ENCODE measurements at regions not wholly inside any gene's neighbourhood (a gene's known extent, or its start where the extent isn't known, plus 50 kb on each side); places are given as distances from the start of the nearest gene placed in this dataset.

DNA sequence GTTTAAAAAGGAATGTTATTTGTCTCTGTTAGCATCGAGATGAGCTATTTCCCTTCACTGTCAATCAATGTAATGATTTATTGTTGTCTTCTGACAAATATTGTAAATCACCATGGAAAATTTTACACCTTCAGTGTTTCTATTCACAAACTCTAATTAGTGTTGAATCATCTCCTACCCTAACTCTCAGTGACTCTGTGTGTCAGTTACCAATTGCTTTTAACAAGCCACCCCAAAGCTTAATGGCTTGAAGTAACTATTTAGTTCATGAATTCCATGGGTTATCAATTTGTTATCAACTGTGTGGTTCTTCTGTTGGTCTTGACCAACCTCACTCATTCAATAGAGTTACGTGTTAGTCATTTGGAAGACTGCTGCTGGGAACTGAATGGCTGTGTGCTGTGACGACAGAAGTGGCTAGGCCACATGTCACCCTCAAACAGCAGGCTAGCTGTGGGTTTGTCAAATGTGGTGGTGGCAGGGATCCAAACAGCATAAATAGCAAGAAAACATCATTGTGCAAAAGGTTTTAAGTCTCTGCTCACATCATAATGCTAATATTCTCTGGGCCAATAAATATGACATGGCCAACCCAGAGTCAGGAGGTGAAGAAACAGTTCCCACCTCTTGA lies 910.8 kb upstream of the CDH2 start:
- no peak overlapping the region for H3K4me3 Mint-ChIP-seq
- Histone ChIP-seq H3K4me3 (ENCODE audit: low read length) (no peak overlapping the region), H3K27me3 (ENCODE audit: insufficient read depth, low read length, poor library complexity, severe bottlenecking) (no peaks in the 10 kb centered on the region), H3K36me3 (ENCODE audit: insufficient read depth, low read length) (no peaks in the 10 kb centered on the region), H3K4me1 (ENCODE audit: insufficient read depth, low read length) (no peaks in the 10 kb centered on the region), H3K27ac (ENCODE audit: low read depth, low read length) (no peak overlapping the region), H3K9me3 (ENCODE audit: low read length) (no peaks in the 10 kb centered on the region)
- peak overlapping the region in 1 of 8 donors; percentile 7 for H3K27ac Mint-ChIP-seq
- H3K36me3 Mint-ChIP-seq, result no peaks in the 10 kb centered on the region
- DNase-seq, result no peak
- ChIA-PET POLR2A (no interaction called here), CTCF (no interaction called here)
- peaks cover 4 to 41% (median 12%) of the 10 kb centered on the region in 5 donors for H3K9me3 Mint-ChIP-seq
- H3K4me1 Mint-ChIP-seq, result no peaks in the 10 kb centered on the region
- no peaks in the 10 kb centered on the region for H3K27me3 Mint-ChIP-seq

GRCh38 chr18:29084120-29084519 lies 907.2 kb upstream of the CDH2 start:
- H3K9me3 Mint-ChIP-seq, result peaks cover 0 to 47% (median 15%) of the 10 kb centered on the region in 5 donors
- no peak overlapping the region for H3K27ac Mint-ChIP-seq
- ChIA-PET POLR2A (no interaction called here), CTCF (no interaction called here)
- Histone ChIP-seq H3K4me3 (ENCODE audit: low read length) (no peak overlapping the region), H3K36me3 (ENCODE audit: insufficient read depth, low read length) (no peaks in the 10 kb centered on the region), H3K9me3 (ENCODE audit: low read length) (no peaks in the 10 kb centered on the region), H3K27me3 (ENCODE audit: insufficient read depth, low read length, poor library complexity, severe bottlenecking) (no peaks in the 10 kb centered on the region), H3K4me1 (ENCODE audit: insufficient read depth, low read length) (no peaks in the 10 kb centered on the region), H3K27ac (ENCODE audit: low read depth, low read length) (no peak overlapping the region)
- H3K4me1 Mint-ChIP-seq, result no peaks in the 10 kb centered on the region
- H3K27me3 Mint-ChIP-seq, result no peaks in the 10 kb centered on the region
- no peak overlapping the region for H3K4me3 Mint-ChIP-seq
- H3K36me3 Mint-ChIP-seq, result no peaks in the 10 kb centered on the region
- DNase-seq, result no peak

DNA sequence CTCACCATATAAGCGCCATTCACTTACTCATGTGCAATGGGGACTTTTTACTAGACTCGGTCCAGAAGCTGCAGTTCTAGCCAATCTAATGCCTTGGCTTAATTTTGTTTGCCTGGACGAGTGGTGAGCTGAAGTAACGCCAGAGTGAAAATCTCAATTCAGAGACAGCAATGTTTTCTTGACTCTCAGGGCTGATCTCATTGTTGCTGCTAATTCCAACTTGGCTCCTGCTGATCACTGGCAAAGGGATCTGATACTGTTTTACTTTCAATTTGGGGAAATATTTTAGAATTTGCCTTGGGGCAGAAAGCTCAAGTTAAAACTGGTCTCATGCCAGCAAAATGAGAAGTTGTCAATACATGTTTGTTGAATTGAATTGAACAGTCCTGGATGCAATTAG lies 906.6 kb upstream of the CDH2 start:
- H3K4me1 Mint-ChIP-seq, result no peaks in the 10 kb centered on the region
- H3K9me3 ChIP-seq (ENCODE audit: low read length), result no peaks in the 10 kb centered on the region
- ChIA-PET POLR2A (no interaction called here), CTCF (no interaction called here)
- no peak overlapping the region for H3K4me3 ChIP-seq (ENCODE audit: low read length)
- no peak overlapping the region for H3K4me3 Mint-ChIP-seq
- no peaks in the 10 kb centered on the region for H3K27me3 ChIP-seq (ENCODE audit: insufficient read depth, low read length, poor library complexity, severe bottlenecking)
- H3K27me3 Mint-ChIP-seq, result no peaks in the 10 kb centered on the region
- no peaks in the 10 kb centered on the region for H3K36me3 ChIP-seq (ENCODE audit: insufficient read depth, low read length)
- H3K9me3 Mint-ChIP-seq, result peaks cover 0 to 42% (median 15%) of the 10 kb centered on the region in 5 donors
- H3K27ac Mint-ChIP-seq, result no peak overlapping the region
- no peaks in the 10 kb centered on the region for H3K4me1 ChIP-seq (ENCODE audit: insufficient read depth, low read length)
- no peak overlapping the region for H3K27ac ChIP-seq (ENCODE audit: low read depth, low read length)
- no peaks in the 10 kb centered on the region for H3K36me3 Mint-ChIP-seq
- DNase-seq, result no peak

GRCh38 chr18:29080946-29081345 lies 904.0 kb upstream of the CDH2 start:
- Histone ChIP-seq H3K4me3 (ENCODE audit: low read length) (no peak overlapping the region), H3K9me3 (ENCODE audit: low read length) (no peaks in the 10 kb centered on the region), H3K27ac (ENCODE audit: low read depth, low read length) (no peak overlapping the region), H3K27me3 (ENCODE audit: insufficient read depth, low read length, poor library complexity, severe bottlenecking) (no peaks in the 10 kb centered on the region), H3K4me1 (ENCODE audit: insufficient read depth, low read length) (no peaks in the 10 kb centered on the region), H3K36me3 (ENCODE audit: insufficient read depth, low read length) (no peaks in the 10 kb centered on the region)
- ChIA-PET CTCF (no interaction called here), POLR2A (no interaction called here)
- no peak for DNase-seq
- H3K36me3 Mint-ChIP-seq, result no peaks in the 10 kb centered on the region
- no peaks in the 10 kb centered on the region for H3K27me3 Mint-ChIP-seq
- H3K27ac Mint-ChIP-seq, result no peak overlapping the region
- H3K9me3 Mint-ChIP-seq, result peaks cover 2 to 33% (median 15%) of the 10 kb centered on the region in 5 donors
- no peak overlapping the region for H3K4me3 Mint-ChIP-seq
- no peaks in the 10 kb centered on the region for H3K4me1 Mint-ChIP-seq

GRCh38 chr18:29078273-29078672 lies 901.3 kb upstream of the CDH2 start:
- Histone ChIP-seq H3K27ac (ENCODE audit: low read depth, low read length) (no peak overlapping the region), H3K36me3 (ENCODE audit: insufficient read depth, low read length) (no peaks in the 10 kb centered on the region), H3K4me3 (ENCODE audit: low read length) (no peak overlapping the region), H3K4me1 (ENCODE audit: insufficient read depth, low read length) (no peaks in the 10 kb centered on the region), H3K27me3 (ENCODE audit: insufficient read depth, low read length, poor library complexity, severe bottlenecking) (no peaks in the 10 kb centered on the region), H3K9me3 (ENCODE audit: low read length) (no peaks in the 10 kb centered on the region)
- no peaks in the 10 kb centered on the region for H3K27me3 Mint-ChIP-seq
- H3K4me3 Mint-ChIP-seq, result no peak overlapping the region
- POLR2A ChIA-PET, result no interaction called here
- H3K27ac Mint-ChIP-seq, result no peak overlapping the region
- no peaks in the 10 kb centered on the region for H3K36me3 Mint-ChIP-seq
- no peaks in the 10 kb centered on the region for H3K4me1 Mint-ChIP-seq
- CTCF ChIA-PET, result no interaction called here
- DNase-seq, result no peak
- peaks cover 2 to 37% (median 14%) of the 10 kb centered on the region in 5 donors for H3K9me3 Mint-ChIP-seq

DNA sequence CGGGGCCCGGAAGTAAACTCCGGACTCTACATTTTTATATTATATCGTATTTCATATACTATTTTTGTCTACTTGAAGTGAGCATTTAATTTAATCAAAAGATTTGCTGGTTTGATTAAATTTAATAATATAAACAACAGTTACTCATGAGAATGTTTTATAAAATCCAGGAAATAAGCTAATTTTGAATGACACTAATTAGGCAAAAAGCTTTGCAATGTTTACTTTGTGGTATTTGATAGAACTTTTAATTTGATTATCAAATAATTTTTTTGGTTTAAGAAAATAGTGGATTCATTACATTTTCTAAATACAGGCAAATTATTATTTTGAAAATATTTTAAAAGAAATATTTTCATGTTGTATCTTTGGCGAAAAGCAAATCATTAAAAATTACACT lies 900.4 kb upstream of the CDH2 start:
- POLR2A ChIA-PET, result no interaction called here

DNA sequence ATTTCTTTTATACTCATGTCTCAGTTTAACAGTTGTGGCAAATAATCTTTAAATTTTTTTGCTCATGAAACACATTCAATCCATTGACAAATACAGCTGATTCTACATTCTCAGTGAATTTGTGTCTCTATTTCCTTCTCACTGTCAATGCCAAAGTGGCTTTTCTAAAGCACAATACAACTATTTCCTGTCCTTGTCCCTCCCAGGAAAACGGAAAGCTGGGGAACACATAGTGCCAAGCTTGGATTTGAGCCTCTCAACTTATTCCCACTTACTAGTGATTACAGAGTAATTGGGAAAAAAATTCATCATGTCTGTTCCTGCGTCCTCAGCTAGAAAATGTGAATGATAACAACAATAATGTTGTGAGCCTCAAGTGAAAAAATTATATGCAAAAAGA lies 899.7 kb upstream of the CDH2 start:
- Mint-ChIP-seq H3K4me3 (no peak overlapping the region), H3K27me3 (peaks cover 0 to 3% of the 10 kb centered on the region in 2 donors), H3K9me3 (peaks cover 0 to 24% (median 14%) of the 10 kb centered on the region in 5 donors), H3K36me3 (no peaks in the 10 kb centered on the region), H3K27ac (no peak overlapping the region), H3K4me1 (no peaks in the 10 kb centered on the region)
- ChIA-PET POLR2A (no interaction called here), CTCF (no interaction called here)
- no peaks in the 10 kb centered on the region for H3K9me3 ChIP-seq (ENCODE audit: low read length)
- no peak overlapping the region for H3K27ac ChIP-seq (ENCODE audit: low read depth, low read length)
- no peaks in the 10 kb centered on the region for H3K4me1 ChIP-seq (ENCODE audit: insufficient read depth, low read length)
- H3K27me3 ChIP-seq (ENCODE audit: insufficient read depth, low read length, poor library complexity, severe bottlenecking), result no peaks in the 10 kb centered on the region
- H3K36me3 ChIP-seq (ENCODE audit: insufficient read depth, low read length), result no peaks in the 10 kb centered on the region
- no peak overlapping the region for H3K4me3 ChIP-seq (ENCODE audit: low read length)
- no peak for DNase-seq

More for the DNA sequence above, 900.4 kb upstream of the CDH2 start:
- peaks cover 0 to 30% (median 13%) of the 10 kb centered on the region in 5 donors for H3K9me3 Mint-ChIP-seq
- H3K27me3 Mint-ChIP-seq, result no peaks in the 10 kb centered on the region
- no peak for DNase-seq
- Histone ChIP-seq H3K4me1 (ENCODE audit: insufficient read depth, low read length) (no peaks in the 10 kb centered on the region), H3K27ac (ENCODE audit: low read depth, low read length) (no peak overlapping the region), H3K36me3 (ENCODE audit: insufficient read depth, low read length) (no peaks in the 10 kb centered on the region), H3K4me3 (ENCODE audit: low read length) (no peak overlapping the region), H3K27me3 (ENCODE audit: insufficient read depth, low read length, poor library complexity, severe bottlenecking) (no peaks in the 10 kb centered on the region), H3K9me3 (ENCODE audit: low read length) (no peaks in the 10 kb centered on the region)
- no peaks in the 10 kb centered on the region for H3K4me1 Mint-ChIP-seq
- CTCF ChIA-PET, result no interaction called here
- no peak overlapping the region for H3K4me3 Mint-ChIP-seq
- no peaks in the 10 kb centered on the region for H3K36me3 Mint-ChIP-seq
- no peak overlapping the region for H3K27ac Mint-ChIP-seq

GRCh38 chr18:29074147-29074546 lies 897.2 kb upstream of the CDH2 start:
- H3K27ac ChIP-seq (ENCODE audit: low read depth, low read length), result no peak overlapping the region
- Mint-ChIP-seq H3K4me1 (no peaks in the 10 kb centered on the region), H3K36me3 (no peaks in the 10 kb centered on the region), H3K27me3 (peaks cover 0 to 3% of the 10 kb centered on the region in 2 donors), H3K9me3 (peaks cover 0 to 22% (median 9%) of the 10 kb centered on the region in 5 donors), H3K4me3 (no peak overlapping the region), H3K27ac (no peak overlapping the region)
- ChIA-PET POLR2A (no interaction called here), CTCF (no interaction called here)
- H3K9me3 ChIP-seq (ENCODE audit: low read length), result no peaks in the 10 kb centered on the region
- no peak for DNase-seq
- H3K27me3 ChIP-seq (ENCODE audit: insufficient read depth, low read length, poor library complexity, severe bottlenecking), result no peaks in the 10 kb centered on the region
- H3K4me3 ChIP-seq (ENCODE audit: low read length), result no peak overlapping the region
- H3K36me3 ChIP-seq (ENCODE audit: insufficient read depth, low read length), result no peaks in the 10 kb centered on the region
- no peaks in the 10 kb centered on the region for H3K4me1 ChIP-seq (ENCODE audit: insufficient read depth, low read length)

DNA sequence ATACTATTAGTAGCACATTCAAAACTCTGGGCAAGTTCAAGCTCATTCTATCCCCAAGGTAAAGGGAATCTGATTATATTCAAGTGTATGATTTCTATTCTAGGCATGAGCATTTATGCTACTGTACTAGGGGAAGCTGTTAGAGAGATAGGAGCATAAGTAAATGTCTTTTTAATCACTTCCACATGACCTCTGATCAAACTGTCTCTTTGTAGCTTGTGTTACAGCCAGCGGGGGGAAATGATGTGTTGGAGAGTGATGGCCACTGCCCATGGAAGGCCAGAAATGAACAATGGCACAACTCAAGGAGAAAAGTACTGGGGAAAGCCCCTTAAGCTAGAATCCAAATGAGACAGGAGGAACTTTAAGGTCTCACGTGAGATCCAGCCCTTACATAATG lies 894.9 kb upstream of the CDH2 start:
- Histone ChIP-seq H3K27me3 (ENCODE audit: insufficient read depth, low read length, poor library complexity, severe bottlenecking) (no peaks in the 10 kb centered on the region), H3K9me3 (ENCODE audit: low read length) (no peaks in the 10 kb centered on the region), H3K4me1 (ENCODE audit: insufficient read depth, low read length) (no peaks in the 10 kb centered on the region), H3K36me3 (ENCODE audit: insufficient read depth, low read length) (no peaks in the 10 kb centered on the region), H3K27ac (ENCODE audit: low read depth, low read length) (no peak overlapping the region), H3K4me3 (ENCODE audit: low read length) (no peak overlapping the region)
- H3K27ac Mint-ChIP-seq, result no peak overlapping the region
- H3K4me1 Mint-ChIP-seq, result no peaks in the 10 kb centered on the region
- POLR2A ChIA-PET, result no interaction called here
- CTCF ChIA-PET, result no interaction called here
- DNase-seq, result no peak
- H3K27me3 Mint-ChIP-seq, result peaks cover 0 to 3% of the 10 kb centered on the region in 2 donors
- H3K4me3 Mint-ChIP-seq, result no peak overlapping the region
- peaks cover 0 to 27% (median 9%) of the 10 kb centered on the region in 5 donors for H3K9me3 Mint-ChIP-seq
- no peaks in the 10 kb centered on the region for H3K36me3 Mint-ChIP-seq

Measured in CD8-positive, alpha-beta memory T cell (primary cell).